ENCODE measurements at regions not wholly inside any gene's neighbourhood (a gene's known extent, or its start where the extent isn't known, plus 50 kb on each side); places are given as distances from the start of the nearest gene placed in this dataset.

DNA sequence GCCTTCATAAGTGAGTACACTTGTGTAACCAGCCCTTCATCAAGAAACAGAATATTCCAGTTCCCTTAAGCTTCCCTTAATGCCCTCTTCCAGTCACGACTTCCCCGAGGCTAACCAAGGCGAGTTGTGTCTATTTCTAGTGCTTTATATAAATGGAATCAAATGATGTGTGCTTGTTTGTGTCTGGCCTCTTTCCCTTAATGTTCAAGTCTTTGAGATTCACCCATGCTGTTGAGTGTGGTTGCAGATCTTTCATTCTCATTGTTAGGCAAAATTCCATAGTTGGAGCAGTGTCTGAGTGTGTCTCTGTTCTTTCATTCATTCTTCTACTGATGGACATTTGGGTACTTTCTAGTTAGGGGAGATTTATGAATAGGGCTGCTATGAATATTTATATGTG is 135.0 kb downstream of the CEBPB start:
- CTCF ChIA-PET, result no interaction called here
- Mint-ChIP-seq H3K9me3 (no peaks in the 10 kb centered on the region), H3K36me3 (ENCODE audit: low read depth) (no peaks in the 10 kb centered on the region), H3K27ac (no peak overlapping the region), H3K27me3 (peaks cover 9% of the 10 kb centered on the region), H3K4me3 (no peak overlapping the region), H3K4me1 (ENCODE audit: low read depth) (peaks cover 4% of the 10 kb centered on the region)
- ATAC-seq (no peak), DNase-seq (no peak)
- POLR2A ChIA-PET, result interaction anchor here (0.5 kb wide), 1 partner anchor 212 kb away, joined by 3 read pairs; no protein-coding TSS in a partner anchor
- intact Hi-C loops (cut with micrococcal nuclease), result no loop called here
- no peak for TF ChIP-seq CTCF (IDR thresholded peaks at IDR 0.05)

DNA sequence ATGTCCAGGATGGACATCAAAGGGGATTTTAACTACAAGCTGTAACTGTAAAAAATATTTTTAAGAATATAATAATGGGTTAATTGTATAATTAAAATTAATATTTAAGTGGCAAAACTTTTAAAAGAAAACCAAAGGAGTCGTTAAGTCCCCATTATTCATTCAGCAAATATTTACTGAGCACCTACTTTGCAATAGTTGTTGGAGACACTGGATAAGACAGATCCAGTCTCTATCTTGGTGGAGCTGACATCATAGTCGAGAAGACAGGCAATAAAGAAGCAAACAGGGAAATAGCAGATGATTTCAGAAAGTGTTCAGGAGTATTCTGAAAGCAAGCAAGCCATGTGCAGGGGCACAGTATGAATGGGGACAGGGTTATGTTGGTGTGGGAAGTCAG is 137.0 kb downstream of the CEBPB start:
- H3K27ac Mint-ChIP-seq, result peak overlapping the region; percentile 1
- no peaks in the 10 kb centered on the region for H3K9me3 Mint-ChIP-seq
- peaks cover 11% of the 10 kb centered on the region for H3K27me3 Mint-ChIP-seq
- no peak overlapping the region for H3K4me3 Mint-ChIP-seq
- POLR2A ChIA-PET, result interaction anchor here (1.4 to 1.9 kb wide), 2 partner anchors 10 to 14 kb away, joined by 3 to 6 read pairs; no protein-coding TSS in a partner anchor
- ATAC-seq (no peak), DNase-seq (no peak)
- CTCF ChIA-PET, result interaction anchor here (0.7 kb wide), 1 partner anchor 16 kb away, joined by 3 read pairs; no protein-coding TSS in a partner anchor
- H3K36me3 Mint-ChIP-seq (ENCODE audit: low read depth), result no peaks in the 10 kb centered on the region
- intact Hi-C loops (cut with micrococcal nuclease), result no loop called here
- no peak for TF ChIP-seq CTCF (IDR thresholded peaks at IDR 0.05)
- H3K4me1 Mint-ChIP-seq (ENCODE audit: low read depth), result no peaks in the 10 kb centered on the region

DNA sequence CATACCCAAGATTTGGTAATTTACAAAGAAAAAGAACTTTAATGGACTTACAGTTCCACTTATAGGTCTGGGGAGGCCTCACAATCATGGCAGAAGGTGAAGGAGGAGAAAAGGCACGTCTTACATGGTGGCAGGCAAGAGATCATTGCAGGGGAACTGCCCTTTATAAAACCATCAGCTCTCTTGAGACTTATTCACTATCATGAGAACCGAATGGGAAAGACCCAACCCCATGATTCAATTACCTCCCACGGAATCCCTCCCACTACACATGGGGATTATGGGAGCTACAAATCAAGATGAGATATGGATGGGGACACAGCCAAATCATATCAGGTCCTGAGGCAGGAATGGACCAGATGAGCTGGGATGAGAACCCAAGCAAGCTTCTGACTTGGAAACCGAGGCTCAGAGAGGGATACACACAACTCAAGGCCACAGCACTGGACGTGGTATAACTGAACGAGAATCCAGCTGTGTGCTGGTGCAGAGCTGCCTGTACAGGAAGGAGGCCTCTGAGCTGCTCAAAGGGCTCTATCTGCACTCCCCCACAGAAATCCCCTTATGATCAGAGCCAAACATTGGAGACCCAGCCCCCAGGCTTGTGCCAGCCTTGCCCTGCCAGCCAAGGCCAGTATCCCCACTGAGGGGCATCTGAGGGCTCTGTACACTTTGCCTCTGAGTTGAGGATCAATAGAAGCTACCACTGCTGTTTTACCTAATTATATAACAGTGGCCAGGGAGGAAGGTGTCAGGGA is 137.8 kb downstream of the CEBPB start:
- H3K4me1 Mint-ChIP-seq (ENCODE audit: low read depth), result no peaks in the 10 kb centered on the region
- H3K4me3 Mint-ChIP-seq, result no peak overlapping the region
- ChIA-PET POLR2A (interaction anchor here (1.4 to 1.9 kb wide), 2 partner anchors 9 to 15 kb away, joined by 3 to 6 read pairs; no protein-coding TSS in a partner anchor), CTCF (no interaction called here)
- intact Hi-C loops (cut with micrococcal nuclease), result no loop called here
- H3K9me3 Mint-ChIP-seq, result no peaks in the 10 kb centered on the region
- ATAC-seq (no peak), DNase-seq (no peak)
- no peaks in the 10 kb centered on the region for H3K36me3 Mint-ChIP-seq (ENCODE audit: low read depth)
- TF ChIP-seq CTCF (IDR thresholded peaks at IDR 0.05), result no peak
- peaks cover 11% of the 10 kb centered on the region for H3K27me3 Mint-ChIP-seq
- no peak overlapping the region for H3K27ac Mint-ChIP-seq

DNA sequence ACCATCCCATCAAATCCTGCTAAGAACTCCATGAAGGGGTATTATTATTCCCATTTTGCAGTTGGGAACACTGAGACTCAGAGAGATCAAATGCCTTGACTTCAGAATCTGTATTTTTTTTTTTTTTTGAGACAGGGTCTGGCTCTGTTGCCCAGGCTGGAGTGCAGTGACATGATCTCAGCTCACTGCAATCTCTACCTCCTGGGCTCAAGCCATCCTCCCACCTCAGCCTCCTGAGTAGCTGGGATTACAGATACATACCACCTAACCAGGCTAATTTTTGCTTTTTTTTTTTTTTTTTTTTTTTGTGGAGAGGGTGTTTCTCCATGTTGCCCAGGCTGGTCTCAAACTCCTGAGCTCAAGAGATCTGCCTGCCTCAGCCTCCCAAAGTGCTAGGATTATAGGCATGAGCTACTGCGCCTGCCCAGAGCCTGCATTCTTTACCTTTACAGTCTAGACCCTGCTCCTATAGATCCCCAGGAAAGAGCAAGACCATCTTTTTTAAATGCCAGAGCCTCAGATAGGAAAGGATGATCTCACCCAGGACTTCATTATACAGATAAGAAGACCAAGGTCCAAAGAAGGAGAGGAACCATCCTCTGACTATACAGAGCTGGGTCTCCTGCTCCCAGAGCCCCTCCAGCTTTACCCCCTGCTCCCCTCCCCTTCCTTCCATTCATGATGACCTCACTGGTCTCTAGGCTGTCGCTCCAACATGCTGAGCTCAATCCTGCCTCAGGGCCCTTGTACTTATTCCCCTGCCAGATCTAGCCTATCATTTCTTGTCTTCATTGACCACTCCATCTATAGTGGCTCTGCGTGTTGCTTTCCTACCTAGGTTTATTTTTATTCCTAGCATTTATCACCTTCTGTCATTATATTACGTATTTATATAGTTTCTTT is 138.6 kb downstream of the CEBPB start:
- intact Hi-C loops (cut with micrococcal nuclease), result no loop called here
- H3K4me3 Mint-ChIP-seq, result no peak overlapping the region
- no peak overlapping the region for H3K27ac Mint-ChIP-seq
- POLR2A ChIA-PET, result interaction anchor here (0.6 to 1.4 kb wide), 2 partner anchors 16 to 404 kb away, joined by 3 to 4 read pairs; no protein-coding TSS in a partner anchor
- no peak for TF ChIP-seq CTCF (IDR thresholded peaks at IDR 0.05)
- H3K27me3 Mint-ChIP-seq, result peaks cover 11% of the 10 kb centered on the region
- no peaks in the 10 kb centered on the region for H3K9me3 Mint-ChIP-seq
- DNase-seq (no peak), ATAC-seq (no peak)
- no peaks in the 10 kb centered on the region for H3K36me3 Mint-ChIP-seq (ENCODE audit: low read depth)
- CTCF ChIA-PET, result no interaction called here
- no peaks in the 10 kb centered on the region for H3K4me1 Mint-ChIP-seq (ENCODE audit: low read depth)
